ENCODE measurements at regions not wholly inside any gene's neighbourhood (a gene's known extent, or its start where the extent isn't known, plus 50 kb on each side); places are given as distances from the start of the nearest gene placed in this dataset.

- TF ChIP-seq CTCF (IDR thresholded peaks at IDR 0.05) (no peak), POLR2A (IDR thresholded peaks at IDR 0.05) (no peak), POLR2AphosphoS5 (IDR thresholded peaks at IDR 0.05) (no peak)
Measured at GRCh38 chr18:76167410-76167809, 327.6 kb downstream of the ZNF516 start.
